HEK293T (cell line): ENCODE measurements at regions not wholly inside any gene's neighbourhood (a gene's known extent, or its start where the extent isn't known, plus 50 kb on each side); places are given as distances from the start of the nearest gene placed in this dataset.

Experiments
- BHLHE40 ChIP-seq: fragments of 450-650 bp; IDR thresholded peaks from 2 replicates; pipeline ENCODE4 v1.6.1; 2016; ENCODE audit warnings: mild to moderate bottlenecking, moderate library complexity, borderline replicate concordance
- FOXM1 ChIP-seq: fragments of 450-650 bp; IDR thresholded peaks from 2 replicates; pipeline ENCODE4 v1.6.1; 2017; ENCODE audit warnings: mild to moderate bottlenecking, borderline replicate concordance

GRCh38 chr11:110376021-110376420, 53.7 kb upstream of the FDX1 start:
- TF ChIP-seq BHLHE40 (no peak), FOXM1 (no peak)
